HS-27A (cell line): ENCODE measurements at regions not wholly inside any gene's neighbourhood (a gene's known extent, or its start where the extent isn't known, plus 50 kb on each side); places are given as distances from the start of the nearest gene placed in this dataset.
A peak's percentile ranks its signal among the peaks of the same experiment; 100 is the strongest.

ENCODE experiments used
- DNase-seq: peaks from one replicate; pipeline ENCODE4 v3.0.0-alpha.2; 2012; ENCODE audit warnings: low read depth, missing footprints

- DNase-seq: peak; percentile 31
Measured at GRCh38 chr9:17894501-17895160, 315.8 kb downstream of the SH3GL2 start.

- DNase-seq: no peak
Measured at GRCh38 chr9:17900606-17901005, 321.7 kb downstream of the SH3GL2 start.

- no peak for DNase-seq
Measured at GRCh38 chr9:17905366-17905765, 326.5 kb downstream of the SH3GL2 start.

- no peak for DNase-seq
Measured at GRCh38 chr9:17905781-17906175, 326.9 kb downstream of the SH3GL2 start.

GRCh38 chr9:17906176-17906840 lies 327.4 kb downstream of the SH3GL2 start:
- DNase-seq: no peak

GRCh38 chr9:17906841-17907778 lies 328.2 kb downstream of the SH3GL2 start:
- DNase-seq: no peak

GRCh38 chr9:17907779-17908508 lies 329.1 kb downstream of the SH3GL2 start:
- no peak for DNase-seq

- DNase-seq: peak; percentile 74
Measured at GRCh38 chr9:17926246-17926645, 347.4 kb downstream of the SH3GL2 start.

- DNase-seq: no peak
Measured at GRCh38 chr9:17927616-17928015, 348.8 kb downstream of the SH3GL2 start.

- no peak for DNase-seq
Measured at GRCh38 chr9:17928228-17928627, 349.4 kb downstream of the SH3GL2 start.

- no peak for DNase-seq
Measured at GRCh38 chr9:17928768-17929167, 349.9 kb downstream of the SH3GL2 start.

GRCh38 chr9:17929506-17929905 lies 350.6 kb downstream of the SH3GL2 start:
- no peak for DNase-seq

- no peak for DNase-seq
Measured at GRCh38 chr9:17930071-17930470, 351.2 kb downstream of the SH3GL2 start.

- no peak for DNase-seq
Measured at GRCh38 chr9:17936365-17936764, 357.5 kb downstream of the SH3GL2 start.

GRCh38 chr9:17938035-17938655 lies 359.3 kb downstream of the SH3GL2 start:
- no peak for DNase-seq

GRCh38 chr9:17942498-17942897 lies 363.6 kb downstream of the SH3GL2 start:
- no peak for DNase-seq

GRCh38 chr9:17955409-17955808 lies 376.5 kb downstream of the SH3GL2 start:
- no peak for DNase-seq

GRCh38 chr9:17958363-17958762 lies 379.5 kb downstream of the SH3GL2 start:
- DNase-seq: no peak

GRCh38 chr9:17962747-17963146 lies 383.9 kb downstream of the SH3GL2 start:
- no peak for DNase-seq

GRCh38 chr9:17963498-17963897 lies 384.6 kb downstream of the SH3GL2 start:
- no peak for DNase-seq

- DNase-seq: no peak
Measured at GRCh38 chr9:17967731-17968130, 388.9 kb downstream of the SH3GL2 start.

- no peak for DNase-seq
Measured at GRCh38 chr9:17969232-17969631, 390.4 kb downstream of the SH3GL2 start.
